GM12878 (cell line): ENCODE measurements at regions not wholly inside any gene's neighbourhood (a gene's known extent, or its start where the extent isn't known, plus 50 kb on each side); places are given as distances from the start of the nearest gene placed in this dataset.

Experiments used
- ATAC-seq: fragments of 200-7000 bp; cut with Tn5 transposase; 3 replicates; pipeline ENCODE4 v1.9.1; 2020; ENCODE audit warnings: mild to moderate bottlenecking, moderate library complexity
- BruUV-seq: library from RNA; stranded (reverse); fragments of 400-500 nt; replicated peaks from 2 replicates; lab custom pipeline; 2021; lab: Mats Ljungman, UMichigan
- CTCF ChIA-PET: fragments of 300-600 bp; sonication (Branson Sonifier 250); formaldehyde crosslinking; extraction: SDS; loops from one replicate; lab custom pipeline; 2021; ENCODE audit warnings: inconsistent platforms; lab: Yijun Ruan, JAX
- POLR2A ChIA-PET: fragments of 350-600 bp; formaldehyde crosslinking; extraction: SDS; loops from one replicate; lab custom pipeline; 2021; ENCODE audit warnings: inconsistent platforms; lab: Charles Lee
- RAD21 ChIA-PET: fragments of 300-600 bp; sonication (Branson Sonifier 250); formaldehyde crosslinking; loops from one replicate; lab custom pipeline; 2023; ENCODE audit warnings: antibody characterized with exemption; ENCODE audit not compliant: unreplicated experiment; lab: Charles Lee
- SMC1A ChIA-PET: fragments of 300-600 bp; sonication (Branson Sonifier 250); formaldehyde crosslinking; loops from one replicate; lab custom pipeline; 2023; ENCODE audit not compliant: unreplicated experiment, uncharacterized antibody; lab: Charles Lee
- DNase-seq: peaks from one replicate; pipeline ENCODE4 v3.0.0-alpha.2; 2011; ENCODE audit warnings: low read depth, low spot score
- FAIRE-seq: peaks from 3 replicates; lab custom pipeline; 2011; peaks lifted over from hg19 to GRCh38; lab: Jason Lieb, UNC
- H2AFZ ChIP-seq: 2 replicates; pipeline ENCODE4 v1.6.0; 2011; ENCODE audit warnings: low read depth, low read length, control low read depth; ENCODE audit not compliant: control insufficient read depth
- H3K27ac ChIP-seq: 2 replicates; pipeline ENCODE4 v1.5.1; 2011; ENCODE audit warnings: control low read depth; ENCODE audit not compliant: control insufficient read depth, insufficient read depth
- H3K27me3 ChIP-seq, 2 experiments: replicated peaks in 1 of 2; 2 replicates each; pipeline versions ENCODE4 v1.6.0 to v1.6.1; 2011; ENCODE audit warnings: low read length in 1 of 2; ENCODE audit not compliant: control insufficient read depth in 2 of 2, insufficient read depth in 2 of 2
- H3K36me3 ChIP-seq, 2 experiments: 2 replicates each; pipeline ENCODE4 v1.5.1; 2011; ENCODE audit warnings: low read length in 1 of 2; ENCODE audit not compliant: control insufficient read depth in 2 of 2, insufficient read depth in 2 of 2
- H3K4me1 ChIP-seq: 2 replicates; pipeline ENCODE4 v1.6.1; 2011; ENCODE audit warnings: mild to moderate bottlenecking, low read length, moderate library complexity, mixed read lengths; ENCODE audit not compliant: control insufficient read depth, insufficient read depth
- H3K4me2 ChIP-seq: 2 replicates; pipeline ENCODE4 v1.6.0; 2011; ENCODE audit warnings: control low read depth; ENCODE audit not compliant: control insufficient read depth, insufficient read depth
- H3K4me3 ChIP-seq: fragments of 200-600 bp; sonication (generic); 2 replicates; pipeline ENCODE4 v1.5.1; 2016
- H3K79me2 ChIP-seq: 2 replicates; pipeline ENCODE4 v1.6.0; 2011; ENCODE audit warnings: low read length; ENCODE audit not compliant: control insufficient read depth, insufficient read depth
- H3K9ac ChIP-seq: 2 replicates; pipeline ENCODE4 v1.8.0; 2011; ENCODE audit warnings: low read length, control low read depth, mixed read lengths; ENCODE audit not compliant: control insufficient read depth, insufficient read depth
- H3K9me3 ChIP-seq: replicated peaks from 3 replicates; pipeline ENCODE4 v1.5.1; 2011; ENCODE audit warnings: mild to moderate bottlenecking, low read length; ENCODE audit not compliant: control insufficient read depth, insufficient read depth
- H4K20me1 ChIP-seq: 2 replicates; pipeline ENCODE4 v1.6.0; 2011; ENCODE audit not compliant: control insufficient read depth, insufficient read depth
- CBX5 ChIP-seq: sonication (generic); IDR thresholded peaks from 2 replicates; pipeline ENCODE4 v1.6.1; 2016; ENCODE audit warnings: low read depth, moderate library complexity, mild to moderate bottlenecking, inconsistent platforms
- HDAC2 ChIP-seq: fragments of 200-600 bp; sonication (generic); IDR thresholded peaks from 2 replicates; pipeline ENCODE4 v1.6.1; 2017
- MXI1 ChIP-seq: fragments of 150-350 bp; IDR thresholded peaks from 2 replicates; pipeline ENCODE4 v1.6.1; 2011; ENCODE audit warnings: low read depth, mild to moderate bottlenecking, inconsistent platforms, low read length, improper control_type of control experiment
- MYB ChIP-seq: fragments of 150-350 bp; IDR thresholded peaks from 2 replicates; pipeline ENCODE4 v1.6.1; 2014; ENCODE audit warnings: mild to moderate bottlenecking, low read depth, low read length, borderline replicate concordance
- MYC ChIP-seq: IDR thresholded peaks from 2 replicates; pipeline ENCODE4 v1.6.1; 2011; ENCODE audit warnings: mild to moderate bottlenecking, low read length, moderate library complexity, inconsistent platforms; ENCODE audit not compliant: insufficient read depth, insufficient replicate concordance, insufficient read length, severe bottlenecking
- NR2C2 ChIP-seq: IDR thresholded peaks from 2 replicates; pipeline ENCODE4 v1.6.1; 2011; ENCODE audit warnings: borderline replicate concordance, low read depth; ENCODE audit not compliant: control insufficient read depth, insufficient read length
- POLR2AphosphoS5 ChIP-seq: IDR thresholded peaks from 2 replicates; pipeline ENCODE4 v1.6.1; 2011; ENCODE audit warnings: mild to moderate bottlenecking, low read length, inconsistent platforms
- POU2F2 ChIP-seq: IDR thresholded peaks from 3 replicates; pipeline ENCODE4 v1.6.1; 2011; ENCODE audit warnings: low read depth, mild to moderate bottlenecking, low read length, borderline replicate concordance
- RAD21 ChIP-seq: IDR thresholded peaks from 2 replicates; pipeline ENCODE4 v1.6.1; 2011; ENCODE audit warnings: mild to moderate bottlenecking, low read depth, low read length, moderate library complexity; ENCODE audit not compliant: insufficient read depth
- RAD51 ChIP-seq: fragments of 450-650 bp; IDR thresholded peaks from 2 replicates; pipeline ENCODE4 v1.6.1; 2016; ENCODE audit warnings: moderate library complexity, mild to moderate bottlenecking, inconsistent platforms
- REST ChIP-seq: IDR thresholded peaks from 2 replicates; pipeline ENCODE4 v1.6.1; 2012; ENCODE audit warnings: mild to moderate bottlenecking, low read depth, low read length
- SREBF2 ChIP-seq: IDR thresholded peaks from 2 replicates; pipeline ENCODE4 v1.6.1; 2012; ENCODE audit warnings: mild to moderate bottlenecking, low read length
- SRF ChIP-seq, 2 experiments: IDR thresholded peaks; 2 replicates each; pipeline ENCODE4 v1.6.1; 2011; ENCODE audit warnings: low read depth in 2 of 2, low read length in 2 of 2, mild to moderate bottlenecking in 1 of 2, moderate library complexity in 1 of 2
- SUZ12 ChIP-seq: fragments of 200-600 bp; sonication (generic); IDR thresholded peaks from one replicate; pipeline ENCODE4 v1.6.1; 2018; ENCODE audit warnings: antibody characterized with exemption, mild to moderate bottlenecking; ENCODE audit not compliant: unreplicated experiment
- TAF1 ChIP-seq: IDR thresholded peaks from 2 replicates; pipeline ENCODE4 v1.6.1; 2011; ENCODE audit warnings: mild to moderate bottlenecking, low read depth, low read length, borderline replicate concordance
- YY1 ChIP-seq: IDR thresholded peaks from 2 replicates; pipeline ENCODE4 v1.6.1; 2011; ENCODE audit warnings: low read depth, mild to moderate bottlenecking, low read length
- ZBTB40 ChIP-seq: fragments of 450-650 bp; IDR thresholded peaks from 2 replicates; pipeline ENCODE4 v1.6.1; 2016; ENCODE audit warnings: mild to moderate bottlenecking, moderate library complexity, borderline replicate concordance
- ZNF217 ChIP-seq: fragments of 450-650 bp; IDR thresholded peaks from 2 replicates; pipeline ENCODE4 v1.6.1; 2017; ENCODE audit warnings: antibody characterized with exemption, mild to moderate bottlenecking
- WGBS: methylation state at CpG from one replicate; pipeline ENCODE4 v1.1.6; 2016; ENCODE audit warnings: low lambda C conversion rate; ENCODE audit not compliant: insufficient replicate concordance, insufficient coverage; ENCODE audit errors: missing lambda C conversion rate; 5-methylcytosine and 5-hydroxymethylcytosine counted together
- in situ Hi-C: fragments of 300-500 bp; cut with MboI; formaldehyde crosslinking; loops from 9 replicates; pipeline ENCODE4 v1.14.3; 2018; ENCODE audit warnings: mixed read lengths
- intact Hi-C: fragments of 100-400 bp; cut with micrococcal nuclease; formaldehyde crosslinking; loops from one replicate; pipeline ENCODE4 v1.14.2; 2022; ENCODE audit not compliant: unreplicated experiment

DNA sequence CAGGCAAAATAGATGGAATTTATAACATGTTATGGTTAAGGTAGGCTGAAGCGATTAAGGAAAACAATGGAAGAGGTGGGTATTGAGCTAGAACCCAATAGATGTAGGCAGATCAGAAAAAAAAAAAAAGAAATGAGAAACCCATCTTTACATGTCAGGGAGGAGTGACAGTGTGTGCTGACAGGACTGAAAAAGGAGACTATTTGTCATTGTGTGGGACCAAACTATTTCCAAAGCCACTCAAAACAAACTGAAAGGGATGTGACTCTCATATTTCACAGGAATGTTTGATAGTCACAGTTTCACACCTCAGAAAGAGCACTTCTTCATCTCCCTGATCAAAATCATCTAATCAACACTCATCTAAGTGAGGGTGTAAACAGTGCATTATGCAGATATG is 122.3 kb upstream of the KIF2A start (continued):
- TF ChIP-seq REST (no peak), ZBTB40 (no peak)

GRCh38 chr5:62184444-62184843 is 121.6 kb upstream of the KIF2A start:
- Histone ChIP-seq H3K4me3 (no peak overlapping the region), H3K27ac (no peak overlapping the region), H3K9me3 (no peaks in the 10 kb centered on the region), H3K9ac (no peak overlapping the region), H3K36me3 (no peaks in the 10 kb centered on the region), H3K79me2 (no peaks in the 10 kb centered on the region), H3K27me3 (no peaks in the 10 kb centered on the region), H3K4me2 (no peak overlapping the region), H3K4me1 (no peaks in the 10 kb centered on the region), H2AFZ (no peak overlapping the region), H4K20me1 (no peaks in the 10 kb centered on the region)
- no TSS peak for BruUV-seq
- intact Hi-C loops: no loop called here
- ATAC-seq (no peak), FAIRE-seq (no peak), DNase-seq (no peak)
- CTCF ChIA-PET: no interaction called here
- SMC1A ChIA-PET: no interaction called here
- POLR2A ChIA-PET: no interaction called here
- RAD21 ChIA-PET: no interaction called here
- WGBS: 93% methylated on average over 1 of the region's 1 CpG
- in situ Hi-C loops: no loop called here
- TF ChIP-seq RAD21 (no peak), SUZ12 (no peak), TAF1 (no peak), SREBF2 (no peak), SRF (IDR thresholded peaks at IDR 0.05; ENCODE audit: low read depth in 2 of 2, low read length in 2 of 2) (no peak), MYC (no peak), NR2C2 (no peak), ZNF217 (no peak), MYB (no peak), MXI1 (no peak), YY1 (no peak), CBX5 (no peak), POLR2AphosphoS5 (no peak), RAD51 (no peak), POU2F2 (no peak), HDAC2 (no peak)
